ENCODE measurements at regions not wholly inside any gene's neighbourhood (a gene's known extent, or its start where the extent isn't known, plus 50 kb on each side); places are given as distances from the start of the nearest gene placed in this dataset.

DNA sequence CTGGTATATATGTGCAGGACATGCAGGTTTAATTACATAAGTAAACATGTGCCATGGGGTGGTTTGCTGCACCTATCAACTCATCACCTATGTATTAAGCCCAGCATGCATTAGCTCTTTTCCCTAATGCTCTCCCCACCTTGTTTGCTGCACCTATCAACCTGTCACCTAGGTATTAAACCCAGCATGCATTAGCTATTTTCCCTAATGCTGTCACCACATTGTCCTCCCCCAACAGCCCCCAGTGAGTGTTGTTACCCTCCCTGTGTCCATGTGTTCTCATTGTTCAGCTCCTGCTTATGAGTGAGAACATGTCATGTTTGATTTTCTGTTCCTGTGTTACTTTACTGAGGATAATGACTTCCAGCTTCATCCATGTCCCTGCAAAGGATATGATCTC lies 300.5 kb downstream of the ANKRD7 start:
- no peak overlapping the region for H3K4me3 ChIP-seq (ENCODE audit: low read depth, low read length)
- TF ChIP-seq, protein P1, sequence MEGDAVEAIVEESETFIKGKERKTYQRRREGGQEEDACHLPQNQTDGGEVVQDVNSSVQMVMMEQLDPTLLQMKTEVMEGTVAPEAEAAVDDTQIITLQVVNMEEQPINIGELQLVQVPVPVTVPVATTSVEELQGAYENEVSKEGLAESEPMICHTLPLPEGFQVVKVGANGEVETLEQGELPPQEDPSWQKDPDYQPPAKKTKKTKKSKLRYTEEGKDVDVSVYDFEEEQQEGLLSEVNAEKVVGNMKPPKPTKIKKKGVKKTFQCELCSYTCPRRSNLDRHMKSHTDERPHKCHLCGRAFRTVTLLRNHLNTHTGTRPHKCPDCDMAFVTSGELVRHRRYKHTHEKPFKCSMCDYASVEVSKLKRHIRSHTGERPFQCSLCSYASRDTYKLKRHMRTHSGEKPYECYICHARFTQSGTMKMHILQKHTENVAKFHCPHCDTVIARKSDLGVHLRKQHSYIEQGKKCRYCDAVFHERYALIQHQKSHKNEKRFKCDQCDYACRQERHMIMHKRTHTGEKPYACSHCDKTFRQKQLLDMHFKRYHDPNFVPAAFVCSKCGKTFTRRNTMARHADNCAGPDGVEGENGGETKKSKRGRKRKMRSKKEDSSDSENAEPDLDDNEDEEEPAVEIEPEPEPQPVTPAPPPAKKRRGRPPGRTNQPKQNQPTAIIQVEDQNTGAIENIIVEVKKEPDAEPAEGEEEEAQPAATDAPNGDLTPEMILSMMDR (IDR thresholded peaks at IDR 0.05; ENCODE audit: borderline replicate concordance, insufficient read depth, low read depth, low read length): no peak

DNA sequence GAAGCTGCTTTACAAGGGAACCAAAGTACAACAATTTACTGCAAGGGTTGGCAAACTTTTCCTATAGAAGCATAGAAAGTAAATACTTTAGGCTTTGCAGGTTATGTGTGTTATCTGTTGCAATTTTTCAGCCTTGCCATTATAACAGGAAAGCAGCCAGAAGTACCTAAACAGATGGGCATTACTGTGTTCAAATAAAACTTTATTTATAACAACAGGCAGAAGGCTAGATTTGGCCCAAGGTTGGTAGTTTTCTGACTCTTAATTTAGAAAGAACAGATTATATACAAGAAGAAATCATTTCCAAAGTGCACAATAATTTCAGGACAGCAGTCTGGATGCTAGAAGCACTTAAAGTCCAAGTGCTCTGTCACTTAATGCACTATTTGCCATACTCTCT lies 307.1 kb downstream of the ANKRD7 start:
- no peak overlapping the region for H3K4me3 ChIP-seq (ENCODE audit: low read depth, low read length)
- TF ChIP-seq, protein P1 (IDR thresholded peaks at IDR 0.05; ENCODE audit: borderline replicate concordance, insufficient read depth, low read depth, low read length): no peak

DNA sequence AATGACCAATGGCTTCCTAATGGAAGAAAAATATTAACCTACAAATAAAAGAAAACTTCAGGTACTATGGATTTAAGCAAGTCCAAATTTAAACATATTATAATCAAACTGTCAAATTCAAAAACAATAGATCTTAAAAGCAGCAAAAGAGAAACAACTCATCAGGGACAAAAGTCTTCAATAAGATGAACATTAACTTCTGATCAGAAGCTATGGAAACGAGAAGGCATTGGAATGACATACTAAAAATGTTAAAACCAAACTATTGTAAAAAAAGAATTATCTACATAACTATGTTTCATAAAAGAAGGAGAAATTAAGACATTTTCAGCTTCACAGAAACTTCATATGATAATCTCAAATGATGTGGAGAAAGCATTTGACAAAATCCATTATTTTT lies 334.7 kb downstream of the ANKRD7 start:
- TF ChIP-seq, protein P1 (IDR thresholded peaks at IDR 0.05; ENCODE audit: borderline replicate concordance, insufficient read depth, low read depth, low read length): no peak
- H3K4me3 ChIP-seq (ENCODE audit: low read depth, low read length): no peak overlapping the region

DNA sequence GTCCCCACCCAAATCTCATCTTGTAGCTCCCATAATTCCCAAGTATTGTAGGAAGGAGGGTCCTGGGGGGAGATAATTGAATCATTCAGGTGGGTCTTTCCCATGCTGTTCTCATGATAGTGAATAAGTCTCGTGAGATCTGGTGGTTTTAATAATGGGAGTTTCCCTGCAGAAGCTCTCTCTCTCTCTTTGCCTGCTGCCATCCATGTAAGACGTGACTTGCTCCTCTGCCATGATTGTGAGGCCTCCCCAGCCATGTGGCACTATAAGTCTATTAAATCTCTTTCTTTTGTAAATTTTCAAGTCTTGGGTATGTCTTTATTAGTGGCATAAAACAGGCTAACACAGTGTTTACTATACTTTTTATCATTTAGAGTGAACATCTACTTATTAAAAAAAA lies 338.8 kb downstream of the ANKRD7 start:
- TF ChIP-seq, protein P1 (IDR thresholded peaks at IDR 0.05; ENCODE audit: borderline replicate concordance, insufficient read depth, low read depth, low read length): no peak

GRCh38 chr7:118572604-118573003 lies 348.1 kb downstream of the ANKRD7 start:
- no peak overlapping the region for H3K4me3 ChIP-seq (ENCODE audit: low read depth, low read length)
- TF ChIP-seq, protein P1 (IDR thresholded peaks at IDR 0.05; ENCODE audit: borderline replicate concordance, insufficient read depth, low read depth, low read length): no peak

More for the DNA sequence above, 338.8 kb downstream of the ANKRD7 start:
- H3K4me3 ChIP-seq (ENCODE audit: low read depth, low read length): no peak overlapping the region

- no peak overlapping the region for H3K4me3 ChIP-seq (ENCODE audit: low read depth, low read length)
- TF ChIP-seq, protein P1 (IDR thresholded peaks at IDR 0.05; ENCODE audit: borderline replicate concordance, insufficient read depth, low read depth, low read length): no peak
Observed at GRCh38 chr7:118573085-118573484, 348.6 kb downstream of the ANKRD7 start.

DNA sequence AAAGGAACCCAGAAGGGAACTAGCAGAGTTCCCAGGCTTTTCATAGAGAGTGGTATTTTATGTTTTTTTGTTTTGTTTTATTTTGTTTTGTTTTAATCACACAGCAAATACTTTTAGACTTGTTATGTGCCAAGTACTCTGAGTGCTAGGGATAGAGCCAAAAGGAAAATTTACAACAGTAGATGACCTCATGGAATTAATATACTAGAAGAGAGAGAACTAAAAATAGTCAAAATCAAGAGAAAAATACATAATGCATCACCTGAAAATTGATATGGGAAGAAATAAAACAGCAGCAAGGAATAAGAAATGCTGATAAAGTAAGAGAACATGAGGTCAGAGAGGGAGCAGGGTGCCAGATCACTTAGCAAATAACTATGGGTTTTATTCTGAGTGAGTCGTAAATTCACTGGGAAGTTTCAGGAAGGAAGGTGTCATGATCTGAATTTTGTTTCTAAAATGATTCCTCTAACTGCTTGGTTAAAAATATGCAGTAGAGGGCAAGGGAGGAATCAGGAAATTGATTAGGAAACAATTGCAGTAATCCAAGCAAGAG lies 351.0 kb downstream of the ANKRD7 start:
- H3K4me3 ChIP-seq (ENCODE audit: low read depth, low read length): no peak overlapping the region
- TF ChIP-seq, protein P1 (IDR thresholded peaks at IDR 0.05; ENCODE audit: borderline replicate concordance, insufficient read depth, low read depth, low read length): no peak
